Gastroesophageal sphincter (tissue), 3 donors: ENCODE measurements at regions not wholly inside any gene's neighbourhood (a gene's known extent, or its start where the extent isn't known, plus 50 kb on each side); places are given as distances from the start of the nearest gene placed in this dataset.

Experiments used
- CTCF ChIP-seq, 4 experiments: fragments of 200-600 bp in 2 of 4; fragments of 450-650 bp in 2 of 4; sonication (generic) in 1 of 4; IDR thresholded peaks; one replicate each; pipeline ENCODE4 v1.5.1; 2017 to 2019; ENCODE audit warnings: antibody characterized with exemption in 4 of 4, mild to moderate bottlenecking in 2 of 4, moderate library complexity in 2 of 4
- POLR2A ChIP-seq, 2 donors: fragments of 450-650 bp; IDR thresholded peaks; one replicate each; pipeline ENCODE4 v1.6.1; 2017; ENCODE audit warnings: antibody characterized with exemption in 2 of 2, mild to moderate bottlenecking in 2 of 2, moderate library complexity in 1 of 2

GRCh38 chr9:25562101-25562500 is 116.1 kb downstream of the TUSC1 start:
- TF ChIP-seq CTCF (IDR thresholded peaks at IDR 0.05) (no peak), POLR2A (IDR thresholded peaks at IDR 0.05) (no peak)
